ENCODE measurements at regions not wholly inside any gene's neighbourhood (a gene's known extent, or its start where the extent isn't known, plus 50 kb on each side); places are given as distances from the start of the nearest gene placed in this dataset.

GRCh38 chr14:44803239-44803905 lies 158.4 kb downstream of the KLHL28 start:
- TF ChIP-seq CTCF (conservative IDR thresholded peaks at IDR 0.05; ENCODE audit: low read depth, low read length), result peak; percentile 74
- no peak for TF ChIP-seq EZH2 (IDR thresholded peaks at IDR 0.05; ENCODE audit: borderline replicate concordance, low read depth, low read length, poor library complexity, severe bottlenecking)
